GM15510 (cell line): ENCODE measurements at regions not wholly inside any gene's neighbourhood (a gene's known extent, or its start where the extent isn't known, plus 50 kb on each side); places are given as distances from the start of the nearest gene placed in this dataset.

Source experiments
- POLR2A ChIP-seq: IDR thresholded peaks from 3 replicates; pipeline ENCODE4 v1.6.1; 2011; ENCODE audit warnings: borderline replicate concordance; ENCODE audit not compliant: insufficient read length; ENCODE audit errors: extremely low read depth

DNA sequence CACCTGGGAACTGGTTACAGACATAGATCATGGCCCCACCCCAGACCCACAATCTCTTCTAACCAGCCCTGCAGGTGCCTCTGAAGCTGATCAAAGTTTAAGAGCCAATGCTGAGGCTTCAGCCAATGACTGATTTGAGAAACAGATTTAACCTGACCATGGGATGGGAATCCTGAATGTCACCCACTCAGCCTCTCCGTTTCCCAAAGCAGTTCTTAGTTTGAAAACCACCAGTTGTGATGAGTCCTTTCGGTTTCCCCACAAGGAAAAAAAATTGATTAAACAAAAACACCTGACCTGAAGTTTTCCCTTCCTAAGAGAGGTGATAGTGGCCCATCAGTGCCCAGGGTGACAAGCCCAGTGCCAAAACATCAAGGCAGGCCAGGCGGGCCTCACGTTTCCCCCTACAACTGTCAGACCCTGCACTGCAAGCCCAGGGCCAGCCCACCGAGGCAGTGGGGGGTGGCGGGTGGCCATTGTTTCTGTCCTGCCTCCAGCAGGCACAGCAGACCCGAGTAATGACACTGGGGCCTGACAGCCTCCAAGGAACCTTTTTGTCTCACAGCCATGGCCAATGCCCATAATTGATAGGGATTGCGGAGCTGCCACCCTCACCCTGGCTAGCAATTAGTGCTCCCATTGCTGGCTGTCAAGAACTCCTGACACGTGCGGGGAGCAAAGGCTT, 75.4 kb upstream of the ZMIZ1 start:
- no peak for TF ChIP-seq POLR2A

- no peak for TF ChIP-seq POLR2A
These were observed 72.6 kb upstream of the ZMIZ1 start for GRCh38 chr10:78995987-78996791.

DNA sequence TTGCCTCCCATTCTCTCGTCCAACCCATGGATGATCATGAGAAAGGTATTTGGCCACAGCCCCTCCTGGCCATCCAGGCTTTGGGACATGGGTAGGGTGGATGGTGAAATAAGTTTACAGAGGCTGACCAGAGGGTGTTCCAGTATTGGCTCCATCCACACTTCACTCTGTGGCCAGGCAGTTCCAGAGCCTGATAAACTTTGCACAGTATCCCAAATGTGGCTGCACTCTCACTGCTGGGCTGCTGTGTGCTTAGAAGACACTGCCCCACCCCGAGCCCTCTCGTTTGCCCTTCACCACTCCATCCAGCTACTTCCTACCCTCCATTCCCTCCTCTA, 72.0 kb upstream of the ZMIZ1 start:
- TF ChIP-seq POLR2A = no peak

GRCh38 chr10:78997635-78998618, 70.8 kb upstream of the ZMIZ1 start:
- TF ChIP-seq POLR2A = no peak

DNA sequence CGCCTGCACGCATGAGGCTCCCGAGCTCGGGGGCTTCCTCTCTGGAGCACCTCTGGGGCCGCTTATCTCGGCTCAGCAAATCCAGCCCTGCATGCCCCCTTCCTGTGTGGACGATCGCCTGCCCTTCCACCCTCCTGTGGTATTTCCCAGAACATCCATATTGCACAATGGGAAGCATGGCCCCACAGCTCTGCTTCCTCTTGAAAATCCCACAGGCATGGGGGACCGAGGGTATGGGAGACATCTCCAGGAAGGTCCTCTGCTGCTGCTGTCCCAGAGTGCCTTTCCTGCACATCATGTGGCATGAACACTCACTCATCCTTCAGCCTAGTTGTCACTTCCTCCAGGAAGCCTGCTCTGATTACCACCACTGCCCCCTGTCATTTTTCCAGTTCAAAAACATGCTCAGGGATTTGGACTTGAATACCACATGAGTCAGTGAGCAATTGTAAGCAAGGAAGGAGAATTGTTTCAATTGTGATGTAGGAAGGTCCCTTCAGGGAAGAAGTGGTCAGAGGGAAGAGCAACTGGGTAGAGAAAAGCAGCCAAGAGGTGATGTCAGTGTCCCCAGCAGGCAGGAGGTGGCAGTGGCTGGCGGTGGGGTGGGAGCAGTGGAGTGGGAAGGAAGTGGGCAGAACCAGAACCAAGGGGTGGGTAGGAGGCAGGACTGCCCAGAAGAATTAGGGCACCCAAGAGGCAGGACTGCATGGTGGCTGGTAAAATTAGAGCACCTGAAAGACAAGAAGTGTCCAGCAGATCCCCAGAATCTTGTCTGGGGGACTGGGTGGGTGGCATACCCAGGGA, 67.5 kb upstream of the ZMIZ1 start:
- TF ChIP-seq POLR2A = no peak

GRCh38 chr10:79002336-79002735, 66.4 kb upstream of the ZMIZ1 start:
- no peak for TF ChIP-seq POLR2A

DNA sequence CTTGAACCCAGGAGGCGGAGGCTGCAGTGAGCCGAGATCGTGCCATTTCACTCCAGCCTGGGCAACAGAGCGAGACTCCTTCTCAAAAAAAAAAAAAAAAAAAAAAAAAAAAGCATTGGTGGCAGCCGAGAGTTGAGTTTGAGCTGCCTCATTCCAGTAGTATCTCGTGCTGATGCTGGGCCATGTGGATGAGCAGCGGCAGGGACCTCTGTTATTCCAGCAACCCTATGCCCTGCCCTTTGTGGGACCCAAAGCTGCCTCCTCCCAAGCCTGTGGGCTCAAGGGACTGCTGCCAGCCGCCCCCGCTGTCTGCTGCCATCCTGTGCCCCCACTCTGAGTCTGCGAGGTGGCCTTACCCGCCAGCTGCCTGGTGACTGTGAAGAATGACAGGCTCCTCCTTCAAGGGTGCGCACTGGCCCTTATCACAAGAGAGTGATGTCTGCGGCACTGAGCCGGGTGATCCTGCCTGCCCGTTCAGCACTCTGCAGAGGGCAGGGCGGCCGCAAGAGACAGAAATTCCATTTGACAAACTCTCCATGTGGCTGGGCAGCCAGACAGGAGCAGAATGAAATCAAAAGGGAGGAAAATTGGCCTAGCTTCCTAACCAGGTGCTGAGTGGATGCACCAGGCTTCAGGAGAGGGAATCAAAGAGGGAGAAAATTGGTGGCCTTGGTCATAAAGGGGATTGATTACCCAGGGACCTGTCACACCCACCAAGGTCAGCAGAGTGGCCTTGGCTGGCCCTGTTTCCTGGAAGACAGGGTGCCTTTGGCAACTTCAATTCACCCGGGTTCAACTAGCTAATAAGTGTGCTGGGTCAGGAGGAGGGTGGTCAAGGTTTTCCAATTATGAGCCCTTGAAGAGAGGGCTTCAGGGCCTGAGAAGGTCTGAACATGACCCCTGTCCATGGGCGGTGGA, 65.3 kb upstream of the ZMIZ1 start:
- no peak for TF ChIP-seq POLR2A

DNA sequence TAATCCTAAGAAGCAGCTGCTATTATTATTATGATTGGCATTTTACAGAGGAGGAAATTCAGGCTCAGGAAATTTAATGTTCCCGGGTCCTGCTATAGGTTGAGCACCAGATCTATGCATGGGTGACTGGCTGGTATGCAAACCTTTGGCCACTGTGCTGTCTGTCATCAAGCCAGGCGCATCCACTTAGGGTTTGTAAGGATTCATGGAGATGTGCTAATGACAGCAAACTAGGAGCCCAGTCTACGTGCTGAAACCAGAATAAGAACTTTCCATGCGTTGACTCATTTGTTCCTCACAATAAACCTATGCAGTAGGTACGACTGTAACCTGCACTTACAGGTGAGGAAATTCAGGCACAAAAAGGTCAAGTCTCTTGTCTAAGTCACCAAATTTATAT, 64.5 kb upstream of the ZMIZ1 start:
- TF ChIP-seq POLR2A = no peak

GRCh38 chr10:79005126-79005810, 63.5 kb upstream of the ZMIZ1 start:
- TF ChIP-seq POLR2A = no peak

DNA sequence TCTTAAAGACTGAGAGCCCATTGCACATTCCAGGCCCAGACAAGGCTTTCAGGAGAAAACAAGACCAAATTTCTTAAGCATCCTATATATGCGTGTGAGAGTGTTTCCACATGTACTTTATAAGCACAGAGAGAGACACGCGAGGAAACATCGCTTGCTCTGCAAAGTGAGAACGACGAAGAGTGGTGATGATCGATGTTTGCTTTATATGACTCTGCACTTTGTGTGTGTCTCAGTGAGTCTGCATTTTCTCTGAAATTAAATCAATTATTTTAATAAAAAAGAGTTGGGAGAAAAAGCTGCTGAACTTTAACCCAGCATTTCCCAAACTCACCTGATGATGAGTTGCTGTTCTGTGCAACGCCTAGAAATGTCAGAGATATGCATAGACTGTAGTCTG, 61.7 kb upstream of the ZMIZ1 start:
- no peak for TF ChIP-seq POLR2A

GRCh38 chr10:79007421-79008319, 61.1 kb upstream of the ZMIZ1 start:
- no peak for TF ChIP-seq POLR2A

GRCh38 chr10:79009145-79009544, 59.6 kb upstream of the ZMIZ1 start:
- TF ChIP-seq POLR2A = no peak

- no peak for TF ChIP-seq POLR2A
These were observed 56.2 kb upstream of the ZMIZ1 start for GRCh38 chr10:79012567-79012966.
